K562 (cell line): ENCODE measurements at regions not wholly inside any gene's neighbourhood (a gene's known extent, or its start where the extent isn't known, plus 50 kb on each side); places are given as distances from the start of the nearest gene placed in this dataset.

ENCODE experiments used
- GATAD2A ChIP-seq: fragments of 450-650 bp; IDR thresholded peaks from 2 replicates; pipeline ENCODE4 v1.6.1; 2017
- MBD1 ChIP-seq: fragments of 250-450 bp; sonication (Bioruptor Pico); IDR thresholded peaks from 2 replicates; pipeline ENCODE4 v1.8.0; 2022; ENCODE audit warnings: inconsistent platforms
- PTTG1 ChIP-seq: fragments of 450-650 bp; IDR thresholded peaks from 2 replicates; pipeline ENCODE4 v1.6.1; 2016; ENCODE audit warnings: low read depth, mild to moderate bottlenecking, missing genetic modification characterization, missing compliant biosample characterization
- REST ChIP-seq, 2 experiments: fragments of 450-650 bp; formaldehyde crosslinking in 1 of 2; IDR thresholded peaks; 2 replicates each; pipeline versions ENCODE4 v1.4.0 to v1.6.1; 2014 to 2020; ENCODE audit warnings: mild to moderate bottlenecking in 2 of 2, borderline replicate concordance in 1 of 2, low read depth in 1 of 2
- SREBF2 ChIP-seq: sonication (generic); formaldehyde crosslinking; IDR thresholded peaks from 2 replicates; pipeline ENCODE4 v1.4.0; 2020; ENCODE audit warnings: mild to moderate bottlenecking, missing genetic modification reagents
- SUPT5H ChIP-seq: fragments of 450-650 bp; IDR thresholded peaks from 2 replicates; pipeline ENCODE4 v1.6.1; 2016
- TBP ChIP-seq: optimal IDR thresholded peaks from 2 replicates; pipeline ENCODE3; 2011; ENCODE audit warnings: low read depth, low read length, improper control_type of control experiment
- ZNF395 ChIP-seq: fragments of 200-800 bp; sonication (Bioruptor generic); IDR thresholded peaks from 2 replicates; pipeline ENCODE4 v1.6.1; 2017; ENCODE audit warnings: missing genetic modification characterization, missing compliant biosample characterization
- ZNF764 ChIP-seq: fragments of 250-450 bp; sonication (Bioruptor Pico); IDR thresholded peaks from 2 replicates; pipeline ENCODE4 v1.4.0; 2020; ENCODE audit warnings: low read depth, mild to moderate bottlenecking, moderate library complexity
- TF ChIP-seq, protein P1 (sequence below), 3 experiments: fragments of 200-800 bp in 1 of 3; sonication (Bioruptor generic) in 1 of 3; sonication (generic) in 1 of 3; formaldehyde crosslinking in 1 of 3; IDR thresholded peaks; 2 replicates each; pipeline versions ENCODE4 v1.6.1 to v1.8.0; 2016 to 2022; ENCODE audit warnings: mild to moderate bottlenecking in 2 of 3, missing compliant biosample characterization in 2 of 3, missing genetic modification characterization in 2 of 3, missing genetic modification reagents in 1 of 3

DNA sequence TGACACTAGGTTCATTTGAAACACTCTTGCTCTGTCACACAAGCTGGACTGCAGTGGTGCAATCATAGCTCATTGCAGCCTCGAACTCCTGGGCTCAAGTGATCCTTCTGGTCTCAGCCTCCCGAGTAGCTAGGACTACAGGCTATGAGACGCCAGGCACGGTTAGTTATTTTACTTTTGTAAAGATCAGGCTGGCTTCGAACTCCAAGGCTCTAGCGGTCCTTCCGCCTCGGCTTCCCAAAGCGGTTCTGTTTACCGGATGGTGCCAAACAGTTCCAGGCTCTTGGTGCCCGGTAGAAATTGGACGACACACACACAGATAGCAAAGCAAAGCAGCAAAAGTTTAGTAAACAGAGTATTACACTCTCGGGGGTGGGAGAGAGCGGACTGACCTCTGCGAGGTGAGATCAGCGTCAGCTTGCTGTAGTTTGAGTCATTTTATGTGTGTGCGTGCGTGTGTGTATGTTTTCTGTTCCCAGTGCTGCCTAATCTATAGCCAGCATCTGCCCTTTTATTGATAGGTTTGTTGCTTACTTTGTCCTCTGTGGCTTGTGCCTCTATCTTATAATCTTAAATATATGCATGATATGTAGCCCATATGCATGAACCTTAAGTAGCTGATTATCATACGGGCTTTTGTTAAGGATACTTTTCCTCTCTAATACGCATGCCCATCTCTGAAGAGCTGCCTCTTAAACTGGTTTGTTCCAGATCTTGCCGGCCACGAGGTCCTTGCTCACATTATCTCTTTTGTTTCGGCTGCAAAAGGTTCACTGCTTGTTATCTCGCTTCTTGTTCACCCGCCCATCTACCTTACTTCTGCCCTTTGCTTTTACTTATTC, 75.2 kb downstream of the OR2B2 start (continued):
- TF ChIP-seq ZNF395 (CRISPR knock-in tag) (peak; percentile 63; the same call in 1 of the 2 replicates), MBD1 (CRISPR knock-in tag) (no peak), TBP (no peak), GATAD2A (peak; percentile 26; the same call in 1 of the 2 replicates), SREBF2 (no peak), ZNF764 (CRISPR knock-in tag) (no peak), REST (IDR thresholded peaks at IDR 0.05; ENCODE audit: borderline replicate concordance) (peak; percentile 100), REST (CRISPR knock-in tag; IDR thresholded peaks at IDR 0.05; ENCODE audit: low read depth) (peak; percentile 52; the same call in 1 of the 2 replicates), PTTG1 (no peak), SUPT5H (peak; percentile 92)
- TF ChIP-seq, protein P1, sequence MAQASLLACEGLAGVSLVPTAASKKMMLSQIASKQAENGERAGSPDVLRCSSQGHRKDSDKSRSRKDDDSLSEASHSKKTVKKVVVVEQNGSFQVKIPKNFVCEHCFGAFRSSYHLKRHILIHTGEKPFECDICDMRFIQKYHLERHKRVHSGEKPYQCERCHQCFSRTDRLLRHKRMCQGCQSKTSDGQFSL (CRISPR knock-in tag; IDR thresholded peaks at IDR 0.05): 0 out of 2 replicates have a peak, but pooled peaks have one; percentile 55
- TF ChIP-seq, protein P1 (tag; IDR thresholded peaks at IDR 0.05): no peak
